Right lobe of liver (tissue), 6 donors: ENCODE measurements at regions not wholly inside any gene's neighbourhood (a gene's known extent, or its start where the extent isn't known, plus 50 kb on each side); places are given as distances from the start of the nearest gene placed in this dataset.
A peak's percentile ranks its signal among the peaks of the same experiment; 100 is the strongest.

Experiments used
- ATAC-seq, 4 donors: fragments of 200-7000 bp; cut with Tn5 transposase; one replicate each; pipeline ENCODE4 v1.9.1; 2020; ENCODE audit warnings: mild to moderate bottlenecking in 4 of 4, moderate library complexity in 4 of 4
- DNase-seq, 3 donors: peaks; one replicate each; pipeline ENCODE4 v3.0.0-alpha.2; 2020
- H3K27ac ChIP-seq, 3 donors: fragments of 200-600 bp; one replicate each; pipeline ENCODE4 v1.8.0; 2022
- H3K27me3 ChIP-seq, 2 donors: fragments of 200-600 bp; one replicate each; pipeline ENCODE4 v1.8.0; 2022
- H3K36me3 ChIP-seq, 4 donors: fragments of 200-600 bp; sonication (generic) in 1 of 4; one replicate each; pipeline versions ENCODE4 v1.5.1 to v1.8.0; 2017 to 2022; ENCODE audit warnings: control low read depth in 1 of 4
- H3K4me1 ChIP-seq, 4 donors: fragments of 200-600 bp; sonication (generic) in 1 of 4; one replicate each; pipeline versions ENCODE4 v1.5.1 to v1.8.0; 2017 to 2022; ENCODE audit warnings: control low read depth in 1 of 4
- H3K4me3 ChIP-seq, 3 donors: fragments of 200-600 bp; one replicate each; pipeline ENCODE4 v1.8.0; 2022
- H3K9me3 ChIP-seq, 4 donors: fragments of 200-600 bp; sonication (generic) in 1 of 4; one replicate each; pipeline versions ENCODE4 v1.5.1 to v1.8.0; 2017 to 2022; ENCODE audit warnings: control low read depth in 1 of 4
- CTCF ChIP-seq, 4 donors: fragments of 200-600 bp in 3 of 4; fragments of 450-650 bp in 1 of 4; IDR thresholded peaks; one replicate each; pipeline versions ENCODE4 v1.5.1 to v1.8.0; 2016 to 2022; ENCODE audit warnings: antibody characterized with exemption in 4 of 4, mild to moderate bottlenecking in 2 of 4
- POLR2A ChIP-seq: fragments of 450-650 bp; IDR thresholded peaks from one replicate; pipeline ENCODE4 v1.6.1; 2017; ENCODE audit warnings: antibody characterized with exemption, mild to moderate bottlenecking
- WGBS: methylation state at CpG from one replicate; pipeline ENCODE4 v1.1.6; 2018; ENCODE audit warnings: low coverage, low lambda C conversion rate; ENCODE audit not compliant: insufficient coverage; ENCODE audit errors: missing lambda C conversion rate; 5-methylcytosine and 5-hydroxymethylcytosine counted together
- intact Hi-C, 2 donors: fragments of 100-400 bp; cut with DNase I; formaldehyde crosslinking; loops; one replicate each; pipeline versions ENCODE4 v1.11.2 to v1.14.1; 2022
- donor health status: DM: no; HTN: yes; CAD: no.
- donor health status: DM: no; HTN: no; CAD: no.
- donor health status: DM: no; HTN: no; CAD: no.
- donor health status: DM: no; HTN: yes; CAD: no.
- donor health status: DM: no; HTN: yes; CAD: no.

- no peak for ATAC-seq
- 93% methylated on average over 3 of the region's 25 CpGs for WGBS
- DNase-seq, result peak in 2 of 3 donors; percentile 12 to 46
- intact Hi-C loops, result no loop called here
- TF ChIP-seq CTCF (IDR thresholded peaks at IDR 0.05) (no peak), POLR2A (no peak)
- H3K27ac ChIP-seq, result no peak overlapping the region
- H3K9me3 ChIP-seq, result no peaks in the 10 kb centered on the region
- no peaks in the 10 kb centered on the region for H3K4me1 ChIP-seq
- H3K4me3 ChIP-seq, result no peak overlapping the region
- H3K36me3 ChIP-seq, result no peaks in the 10 kb centered on the region
- no peaks in the 10 kb centered on the region for H3K27me3 ChIP-seq
These were observed 55.2 kb downstream of the JAKMIP3 start for GRCh38 chr10:132120734-132121510.

GRCh38 chr10:132121511-132121830 is 55.7 kb downstream of the JAKMIP3 start:
- Histone ChIP-seq H3K9me3 (no peaks in the 10 kb centered on the region), H3K27ac (no peak overlapping the region), H3K4me1 (no peaks in the 10 kb centered on the region), H3K36me3 (no peaks in the 10 kb centered on the region), H3K27me3 (no peaks in the 10 kb centered on the region), H3K4me3 (no peak overlapping the region)
- WGBS, result 0% methylated on average over 1 of the region's 12 CpGs
- TF ChIP-seq POLR2A, result no peak
- TF ChIP-seq CTCF (IDR thresholded peaks at IDR 0.05), result no peak
- DNase-seq (peak in 1 of 3 donors; percentile 49), ATAC-seq (no peak)
- intact Hi-C loops, result no loop called here

GRCh38 chr10:132122097-132122861 is 56.5 kb downstream of the JAKMIP3 start:
- 94% methylated on average over 9 of the region's 20 CpGs for WGBS
- ATAC-seq (peak in 1 of 4 donors; percentile 9), DNase-seq (peak in 2 of 3 donors; percentile 7 to 44)
- H3K27ac ChIP-seq, result no peak overlapping the region
- intact Hi-C loops, result no loop called here
- no peak for TF ChIP-seq CTCF (IDR thresholded peaks at IDR 0.05)
- no peak for TF ChIP-seq POLR2A
- H3K36me3 ChIP-seq, result no peaks in the 10 kb centered on the region
- H3K4me3 ChIP-seq, result no peak overlapping the region
- no peaks in the 10 kb centered on the region for H3K9me3 ChIP-seq
- no peaks in the 10 kb centered on the region for H3K4me1 ChIP-seq
- H3K27me3 ChIP-seq, result no peaks in the 10 kb centered on the region

- intact Hi-C loops, result no loop called here
- Histone ChIP-seq H3K9me3 (no peaks in the 10 kb centered on the region), H3K4me1 (no peaks in the 10 kb centered on the region), H3K36me3 (no peaks in the 10 kb centered on the region), H3K27me3 (no peaks in the 10 kb centered on the region), H3K4me3 (no peak overlapping the region), H3K27ac (no peak overlapping the region)
- ATAC-seq (no peak), DNase-seq (peak in 2 of 3 donors; percentile 6 to 45)
- 77% methylated on average over 8 of the region's 19 CpGs for WGBS
- no peak for TF ChIP-seq CTCF (IDR thresholded peaks at IDR 0.05)
- no peak for TF ChIP-seq POLR2A
These were observed 57.2 kb downstream of the JAKMIP3 start for GRCh38 chr10:132122939-132123445.
